ENCODE measurements at regions not wholly inside any gene's neighbourhood (a gene's known extent, or its start where the extent isn't known, plus 50 kb on each side); places are given as distances from the start of the nearest gene placed in this dataset.

- Mint-ChIP-seq H3K27ac (no peak overlapping the region), H3K4me1 (peaks cover 18% of the 10 kb centered on the region), H3K36me3 (peaks cover 0 to 2% of the 10 kb centered on the region in 2 donors), H3K4me3 (no peak overlapping the region), H3K9me3 (peaks cover 11 to 17% (median 14%) of the 10 kb centered on the region in 7 donors), H3K27me3 (ENCODE audit: low read depth in 3 of 3) (peaks cover 0 to 3% (median 0%) of the 10 kb centered on the region in 3 donors)
- Histone ChIP-seq H3K79me2 (ENCODE audit: insufficient read depth, low read length) (no peaks in the 10 kb centered on the region), H2AFZ (ENCODE audit: insufficient read depth, low read depth, low read length, poor library complexity, severe bottlenecking) (no peak overlapping the region), H3K27ac (ENCODE audit: low read depth in 1 of 2, low read length in 2 of 2) (peak overlapping the region in 1 of 2 donors; percentile 53), H3K4me3 (replicated peaks in 1 of 3; ENCODE audit: low read depth in 2 of 3, low read length in 3 of 3) (peak overlapping the region in 1 of 3 experiments; percentile 16), H3K4me2 (replicated peaks; ENCODE audit: extremely low read depth, low read length, poor library complexity, severe bottlenecking) (peak overlapping the region; percentile 21), H3K9ac (ENCODE audit: insufficient read depth, low read length, poor library complexity, severe bottlenecking) (no peak overlapping the region), H3K36me3 (replicated peaks in 1 of 2; ENCODE audit: control insufficient read depth in 1 of 2, insufficient read depth in 2 of 2, low read length in 2 of 2) (no peaks in the 10 kb centered on the region), H3K27me3 (ENCODE audit: control insufficient read depth in 2 of 2, insufficient read depth in 2 of 2, low read length in 2 of 2) (no peaks in the 10 kb centered on the region), H3K9me3 (replicated peaks in 1 of 2; ENCODE audit: control insufficient read depth in 1 of 2, insufficient read depth in 1 of 2, low read length in 2 of 2) (no peaks in the 10 kb centered on the region), H4K20me1 (ENCODE audit: insufficient read depth, low read length) (no peaks in the 10 kb centered on the region), H3K4me1 (ENCODE audit: control insufficient read depth in 1 of 2, insufficient read depth in 2 of 2, low read length in 2 of 2) (peaks cover 14 to 17% of the 10 kb centered on the region in 2 donors)
- TF ChIP-seq CTCF (IDR thresholded peaks at IDR 0.05), result no peak
- DNase-seq, result peak; percentile 15 to 61 (median 38)
- intact Hi-C loops (cut with micrococcal nuclease), result no loop called here
Measured at GRCh38 chr6:71114986-71115385, 158.1 kb upstream of the B3GAT2 start.

- Histone ChIP-seq H3K79me2 (ENCODE audit: insufficient read depth, low read length) (no peaks in the 10 kb centered on the region), H3K27ac (ENCODE audit: low read depth in 1 of 2, low read length in 2 of 2) (no peak overlapping the region), H2AFZ (ENCODE audit: insufficient read depth, low read depth, low read length, poor library complexity, severe bottlenecking) (no peak overlapping the region), H3K4me1 (ENCODE audit: control insufficient read depth in 1 of 2, insufficient read depth in 2 of 2, low read length in 2 of 2) (peaks cover 10 to 12% of the 10 kb centered on the region in 2 donors), H3K27me3 (ENCODE audit: control insufficient read depth in 2 of 2, insufficient read depth in 2 of 2, low read length in 2 of 2) (no peaks in the 10 kb centered on the region), H3K9ac (ENCODE audit: insufficient read depth, low read length, poor library complexity, severe bottlenecking) (no peak overlapping the region), H3K36me3 (replicated peaks in 1 of 2; ENCODE audit: control insufficient read depth in 1 of 2, insufficient read depth in 2 of 2, low read length in 2 of 2) (no peaks in the 10 kb centered on the region), H3K9me3 (replicated peaks in 1 of 2; ENCODE audit: control insufficient read depth in 1 of 2, insufficient read depth in 1 of 2, low read length in 2 of 2) (peaks cover 0 to 15% of the 10 kb centered on the region in 2 donors), H3K4me3 (replicated peaks in 1 of 3; ENCODE audit: low read depth in 2 of 3, low read length in 3 of 3) (no peak overlapping the region), H4K20me1 (ENCODE audit: insufficient read depth, low read length) (no peaks in the 10 kb centered on the region), H3K4me2 (replicated peaks; ENCODE audit: extremely low read depth, low read length, poor library complexity, severe bottlenecking) (no peak overlapping the region)
- Mint-ChIP-seq H3K27ac (no peak overlapping the region), H3K27me3 (ENCODE audit: low read depth in 3 of 3) (no peaks in the 10 kb centered on the region), H3K4me3 (no peak overlapping the region), H3K4me1 (peaks cover 10% of the 10 kb centered on the region), H3K36me3 (peaks cover 0 to 2% of the 10 kb centered on the region in 2 donors), H3K9me3 (peaks cover 19 to 42% (median 27%) of the 10 kb centered on the region in 7 donors)
- DNase-seq, result no peak
- no CpG with 5 or more reads among the region's 1 CpG for WGBS (ENCODE audit: insufficient coverage)
- intact Hi-C loops (cut with micrococcal nuclease), result no loop called here
- no peak for TF ChIP-seq CTCF (IDR thresholded peaks at IDR 0.05)
Measured at GRCh38 chr6:71119560-71119959, 162.7 kb upstream of the B3GAT2 start.
